SK-N-SH treated with all-trans-retinoic acid at 6 μM for 48 hours (cell line): ENCODE measurements at regions not wholly inside any gene's neighbourhood (a gene's known extent, or its start where the extent isn't known, plus 50 kb on each side); places are given as distances from the start of the nearest gene placed in this dataset.
"Not testable (repeated sequence)": the region's sequence is repeated elsewhere in the genome, so short reads cannot be mapped to it uniquely, and the experiment has no call there.

ENCODE experiments used
- ATAC-seq: fragments of 200-7000 bp; cut with Tn5 transposase; 3 replicates; pipeline ENCODE4 v1.9.1; 2020; ENCODE audit warnings: mild to moderate bottlenecking, moderate library complexity
- ARNTL ChIP-seq: fragments of 450-650 bp; formaldehyde crosslinking; IDR thresholded peaks from 2 replicates; pipeline ENCODE4 v1.5.0; 2020; ENCODE audit warnings: low read depth, mild to moderate bottlenecking, moderate library complexity, borderline replicate concordance
- BACH2 ChIP-seq: fragments of 250-450 bp; sonication (Bioruptor Pico); IDR thresholded peaks from 2 replicates; pipeline ENCODE4 v1.9.0; 2021; ENCODE audit warnings: mild to moderate bottlenecking, borderline replicate concordance
- CREB5 ChIP-seq: fragments of 250-450 bp; sonication (Bioruptor Pico); IDR thresholded peaks from 2 replicates; pipeline ENCODE4 v1.5.1; 2020; ENCODE audit warnings: low read depth, mild to moderate bottlenecking, moderate library complexity
- CSDC2 ChIP-seq: fragments of 250-450 bp; sonication (Bioruptor Pico); IDR thresholded peaks from 2 replicates; pipeline ENCODE4 v1.5.0; 2020; ENCODE audit warnings: mild to moderate bottlenecking, moderate library complexity
- CSRNP3 ChIP-seq: fragments of 250-450 bp; sonication (Bioruptor Pico); IDR thresholded peaks from 2 replicates; pipeline ENCODE4 v1.5.1; 2021; ENCODE audit warnings: mild to moderate bottlenecking, moderate library complexity
- ESRRG ChIP-seq: fragments of 250-450 bp; sonication (Bioruptor Pico); IDR thresholded peaks from 2 replicates; pipeline ENCODE4 v1.6.1; 2021; ENCODE audit warnings: mild to moderate bottlenecking
- GLIS3 ChIP-seq: fragments of 250-450 bp; sonication (Bioruptor Pico); IDR thresholded peaks from 2 replicates; pipeline ENCODE4 v1.5.0; 2020; ENCODE audit warnings: mild to moderate bottlenecking, moderate library complexity
- OSR1 ChIP-seq: fragments of 250-450 bp; sonication (Bioruptor Pico); IDR thresholded peaks from 2 replicates; pipeline ENCODE4 v1.8.0; 2022; ENCODE audit warnings: moderate library complexity, mild to moderate bottlenecking, inconsistent platforms
- PATZ1 ChIP-seq: fragments of 250-450 bp; sonication (Bioruptor Pico); IDR thresholded peaks from 2 replicates; pipeline ENCODE4 v1.8.0; 2020; ENCODE audit warnings: mild to moderate bottlenecking, moderate library complexity, borderline replicate concordance
- POU6F1 ChIP-seq: fragments of 250-450 bp; sonication (Bioruptor Pico); IDR thresholded peaks from 2 replicates; pipeline ENCODE4 v1.8.0; 2021; ENCODE audit warnings: low read depth, mild to moderate bottlenecking, moderate library complexity, borderline replicate concordance
- PPARA ChIP-seq: fragments of 250-450 bp; sonication (Bioruptor Pico); IDR thresholded peaks from 2 replicates; pipeline ENCODE4 v1.5.0; 2020; ENCODE audit warnings: mild to moderate bottlenecking, borderline replicate concordance
- RARB ChIP-seq: fragments of 250-450 bp; sonication (Bioruptor Pico); IDR thresholded peaks from 2 replicates; pipeline ENCODE4 v1.8.0; 2021; ENCODE audit warnings: mild to moderate bottlenecking, moderate library complexity
- SNAI2 ChIP-seq: fragments of 250-450 bp; sonication (Bioruptor Pico); IDR thresholded peaks from 2 replicates; pipeline ENCODE4 v1.5.0; 2020; ENCODE audit warnings: mild to moderate bottlenecking, moderate library complexity
- TCF4 ChIP-seq: fragments of 250-450 bp; sonication (Bioruptor Pico); IDR thresholded peaks from 2 replicates; pipeline ENCODE4 v1.8.0; 2021; ENCODE audit warnings: mild to moderate bottlenecking, moderate library complexity, borderline replicate concordance
- TOX ChIP-seq: fragments of 250-450 bp; sonication (Bioruptor Pico); IDR thresholded peaks from 2 replicates; pipeline ENCODE4 v1.8.0; 2021; ENCODE audit warnings: mild to moderate bottlenecking, moderate library complexity, borderline replicate concordance
- TSHZ2 ChIP-seq: fragments of 250-450 bp; sonication (Bioruptor Pico); IDR thresholded peaks from 2 replicates; pipeline ENCODE4 v1.5.0; 2020; ENCODE audit warnings: mild to moderate bottlenecking, moderate library complexity
- ZC3H10 ChIP-seq: fragments of 250-450 bp; sonication (Bioruptor Pico); IDR thresholded peaks from 2 replicates; pipeline ENCODE4 v1.5.1; 2021; ENCODE audit warnings: mild to moderate bottlenecking, moderate library complexity
- ZFP3 ChIP-seq: fragments of 250-450 bp; sonication (Bioruptor Pico); IDR thresholded peaks from 2 replicates; pipeline ENCODE4 v1.5.0; 2020; ENCODE audit warnings: mild to moderate bottlenecking, moderate library complexity
- ZFP30 ChIP-seq: fragments of 450-650 bp; formaldehyde crosslinking; IDR thresholded peaks from 2 replicates; pipeline ENCODE4 v1.5.0; 2022; ENCODE audit warnings: mild to moderate bottlenecking, moderate library complexity
- ZNF565 ChIP-seq: fragments of 450-650 bp; formaldehyde crosslinking; conservative IDR thresholded peaks from 2 replicates; pipeline ENCODE4 v1.5.0; 2020; ENCODE audit warnings: low read depth, mild to moderate bottlenecking, moderate library complexity
- ZNF70 ChIP-seq: fragments of 450-650 bp; formaldehyde crosslinking; IDR thresholded peaks from 2 replicates; pipeline ENCODE4 v1.5.0; 2020; ENCODE audit warnings: mild to moderate bottlenecking, moderate library complexity
- ZNF8 ChIP-seq: fragments of 450-650 bp; formaldehyde crosslinking; IDR thresholded peaks from 2 replicates; pipeline ENCODE4 v1.5.0; 2020; ENCODE audit warnings: mild to moderate bottlenecking, moderate library complexity

GRCh38 chr12:34109390-34109789 lies 87.1 kb downstream of the ALG10 start (continued):
- TF ChIP-seq GLIS3 (CRISPR knock-in tag) (no peak), ZFP3 (CRISPR knock-in tag) (no peak), TCF4 (CRISPR knock-in tag) (no peak), OSR1 (CRISPR knock-in tag) (no peak)

GRCh38 chr12:34109909-34110531 lies 87.7 kb downstream of the ALG10 start:
- ATAC-seq = not testable (repeated sequence)

GRCh38 chr12:34119366-34119765 lies 97.1 kb downstream of the ALG10 start:
- no peak for ATAC-seq
- no peak for TF ChIP-seq ZFP3 (CRISPR knock-in tag)
- TF ChIP-seq TOX (CRISPR knock-in tag) = no peak
- TF ChIP-seq ZNF70 = no peak
- TF ChIP-seq GLIS3 (CRISPR knock-in tag) = no peak
- no peak for TF ChIP-seq TSHZ2 (CRISPR knock-in tag)
- TF ChIP-seq ARNTL (CRISPR knock-in tag) = no peak
- no peak for TF ChIP-seq OSR1 (CRISPR knock-in tag)
- TF ChIP-seq ESRRG (CRISPR knock-in tag) = no peak
- TF ChIP-seq RARB = no peak
- TF ChIP-seq ZNF8 (CRISPR knock-in tag) = no peak
- TF ChIP-seq ZFP30 (CRISPR knock-in tag) = no peak
- no peak for TF ChIP-seq POU6F1 (CRISPR knock-in tag)
- no peak for TF ChIP-seq CSRNP3 (CRISPR knock-in tag)
- TF ChIP-seq CSDC2 (CRISPR knock-in tag) = no peak
- TF ChIP-seq PPARA (CRISPR knock-in tag) = no peak
- no peak for TF ChIP-seq ZC3H10
- TF ChIP-seq PATZ1 (CRISPR knock-in tag) = no peak
- TF ChIP-seq ZNF565 (CRISPR knock-in tag) = no peak
- no peak for TF ChIP-seq SNAI2

GRCh38 chr12:34121360-34121759 lies 99.1 kb downstream of the ALG10 start:
- ATAC-seq = no peak
- TF ChIP-seq TSHZ2 (CRISPR knock-in tag) = no peak
- TF ChIP-seq ZFP30 (CRISPR knock-in tag) = no peak
- no peak for TF ChIP-seq CSDC2 (CRISPR knock-in tag)
- no peak for TF ChIP-seq CREB5
- TF ChIP-seq ESRRG (CRISPR knock-in tag) = no peak
- TF ChIP-seq PATZ1 (CRISPR knock-in tag) = no peak
- no peak for TF ChIP-seq ZNF70
- no peak for TF ChIP-seq ZNF565 (CRISPR knock-in tag)
- TF ChIP-seq ARNTL (CRISPR knock-in tag) = no peak
- no peak for TF ChIP-seq SNAI2
- no peak for TF ChIP-seq BACH2 (CRISPR knock-in tag)
- no peak for TF ChIP-seq TCF4 (CRISPR knock-in tag)
- TF ChIP-seq TOX (CRISPR knock-in tag) = no peak
